H1 (cell line): ENCODE measurements at regions not wholly inside any gene's neighbourhood (a gene's known extent, or its start where the extent isn't known, plus 50 kb on each side); places are given as distances from the start of the nearest gene placed in this dataset.
A peak's percentile ranks its signal among the peaks of the same experiment; 100 is the strongest.

Source experiments
- CTCF ChIA-PET: fragments of 300-600 bp; sonication (Branson Sonifier 250); formaldehyde crosslinking; loops from one replicate; lab custom pipeline; 2021; ENCODE audit not compliant: partially characterized antibody; lab: Charles Lee
- POLR2A ChIA-PET: fragments of 300-600 bp; sonication (Branson Sonifier 250); formaldehyde crosslinking; loops from one replicate; lab custom pipeline; 2021; ENCODE audit warnings: inconsistent platforms; ENCODE audit not compliant: partially characterized antibody; lab: Charles Lee
- DNase-seq, 2 experiments: peaks; one replicate each; pipeline versions ENCODE4 v3.0.0 to v3.0.0-alpha.2; 2010 to 2022; ENCODE audit warnings: low spot score in 2 of 2, low read depth in 1 of 2, mixed read lengths in 1 of 2
- FAIRE-seq: peaks from 2 replicates; lab custom pipeline; 2011; peaks lifted over from hg19 to GRCh38; lab: Jason Lieb, UNC
- H2AFZ ChIP-seq: 2 replicates; pipeline ENCODE4 v1.8.1; 2012; ENCODE audit warnings: low read length, inconsistent platforms
- H2AK5ac ChIP-seq: 2 replicates; pipeline ENCODE4 v1.6.1; 2013; ENCODE audit warnings: low read depth, low read length
- H2BK120ac ChIP-seq: replicated peaks from 2 replicates; pipeline ENCODE3; 2013; ENCODE audit warnings: low read depth, low read length, inconsistent platforms
- H2BK12ac ChIP-seq: 2 replicates; pipeline ENCODE4 v1.6.1; 2013; ENCODE audit warnings: low read depth, low read length
- H2BK15ac ChIP-seq: 2 replicates; pipeline ENCODE4 v1.6.1; 2013; ENCODE audit warnings: low read length
- H2BK20ac ChIP-seq: 2 replicates; pipeline ENCODE4 v1.6.1; 2013; ENCODE audit warnings: low read length
- H2BK5ac ChIP-seq: 2 replicates; pipeline ENCODE4 v1.6.1; 2013; ENCODE audit warnings: low read depth, low read length
- H3K14ac ChIP-seq: 2 replicates; pipeline ENCODE4 v1.6.1; 2013; ENCODE audit warnings: inconsistent platforms; ENCODE audit not compliant: insufficient read length
- H3K18ac ChIP-seq: 2 replicates; pipeline ENCODE4 v1.6.1; 2013; ENCODE audit warnings: low read length; ENCODE audit errors: extremely low read depth
- H3K23ac ChIP-seq: 2 replicates; pipeline ENCODE4 v1.6.1; 2013; ENCODE audit warnings: inconsistent platforms; ENCODE audit not compliant: insufficient read length
- H3K23me2 ChIP-seq: 2 replicates; pipeline ENCODE4 v1.6.1; 2013; ENCODE audit warnings: low read depth, low read length
- H3K27ac ChIP-seq: 2 replicates; pipeline ENCODE4 v1.6.1; 2011; ENCODE audit warnings: low read depth, low read length, inconsistent platforms
- H3K27me3 ChIP-seq, 4 experiments: replicated peaks in 1 of 4; 1 replicate in 1 of 4; 2 replicates in 3 of 4; pipeline versions ENCODE4 v1.6.1 to v1.8.1; 2011 to 2013; ENCODE audit warnings: low read length in 3 of 4, mild to moderate bottlenecking in 3 of 4, inconsistent platforms in 2 of 4, mixed read lengths in 2 of 4, moderate library complexity in 1 of 4; ENCODE audit not compliant: control insufficient read depth in 3 of 4, insufficient read depth in 3 of 4; ENCODE audit errors: extremely low read depth in 1 of 4
- H3K36me3 ChIP-seq, 4 experiments: 2 replicates each; pipeline versions ENCODE4 v1.6.1 to v1.8.1; 2011 to 2013; ENCODE audit warnings: mild to moderate bottlenecking in 4 of 4, low read length in 3 of 4, moderate library complexity in 2 of 4, control low read depth in 1 of 4, inconsistent platforms in 1 of 4; ENCODE audit not compliant: insufficient read depth in 4 of 4, control insufficient read depth in 2 of 4
- H3K4ac ChIP-seq: replicated peaks from 2 replicates; pipeline ENCODE3; 2013; ENCODE audit warnings: low read length, low read depth, mixed read lengths, inconsistent platforms; ENCODE audit not compliant: insufficient read length
- H3K4me1 ChIP-seq, 4 experiments: replicated peaks in 1 of 4; 1 replicate in 1 of 4; 2 replicates in 3 of 4; pipeline versions ENCODE4 v1.6.1 to v1.8.1; 2011 to 2013; ENCODE audit warnings: low read length in 3 of 4, inconsistent platforms in 2 of 4, mixed read lengths in 1 of 4; ENCODE audit not compliant: insufficient read depth in 4 of 4, control insufficient read depth in 3 of 4
- H3K4me2 ChIP-seq, 2 experiments: 2 replicates each; pipeline versions ENCODE4 v1.6.1 to v1.8.1; 2011 to 2013; ENCODE audit warnings: low read depth in 2 of 2, low read length in 2 of 2, control low read depth in 1 of 2, inconsistent platforms in 1 of 2, mild to moderate bottlenecking in 1 of 2; ENCODE audit not compliant: insufficient read depth in 1 of 2
- H3K4me3 ChIP-seq, 4 experiments: fragments of 200-600, 300-600 bp in 1 of 4; sonication (generic), shearing (Covaris generic), sonication (Bioruptor Twin) in 1 of 4; 2 replicates each; pipeline versions ENCODE4 v1.5.1 to v1.8.1; 2011 to 2016; ENCODE audit warnings: low read length in 4 of 4, low read depth in 3 of 4, control low read depth in 2 of 4, inconsistent platforms in 2 of 4, mild to moderate bottlenecking in 2 of 4, mixed read lengths in 1 of 4, moderate library complexity in 1 of 4; ENCODE audit not compliant: insufficient read depth in 2 of 4; ENCODE audit errors: extremely low read depth in 1 of 4
- H3K56ac ChIP-seq: replicated peaks from 2 replicates; pipeline ENCODE3; 2013; ENCODE audit warnings: low read depth, mild to moderate bottlenecking, mixed read lengths, low read length, inconsistent platforms; ENCODE audit not compliant: insufficient read length
- H3K79me1 ChIP-seq: 2 replicates; pipeline ENCODE4 v1.6.1; 2013; ENCODE audit warnings: low read depth, low read length, control low read depth
- H3K79me2 ChIP-seq, 2 experiments: 2 replicates each; pipeline versions ENCODE4 v1.6.1 to v1.8.1; 2012 to 2013; ENCODE audit warnings: low read length in 2 of 2, mild to moderate bottlenecking in 2 of 2, inconsistent platforms in 1 of 2; ENCODE audit not compliant: insufficient read depth in 2 of 2, control insufficient read depth in 1 of 2
- H3K9ac ChIP-seq, 4 experiments: replicated peaks in 1 of 4; 1 replicate in 1 of 4; 2 replicates in 3 of 4; pipeline versions ENCODE4 v1.6.1 to v1.8.1; 2011 to 2013; ENCODE audit warnings: low read depth in 3 of 4, low read length in 3 of 4, control low read depth in 2 of 4, mild to moderate bottlenecking in 2 of 4, moderate library complexity in 2 of 4, inconsistent platforms in 1 of 4; ENCODE audit errors: extremely low read depth in 1 of 4
- H3K9me3 ChIP-seq, 2 experiments: 2 replicates each; pipeline versions ENCODE4 v1.6.1 to v1.8.1; 2012 to 2013; ENCODE audit warnings: mild to moderate bottlenecking in 2 of 2, moderate library complexity in 2 of 2, control low read depth in 1 of 2, inconsistent platforms in 1 of 2, low read depth in 1 of 2, low read length in 1 of 2, mixed read lengths in 1 of 2; ENCODE audit not compliant: insufficient read depth in 2 of 2
- H4K20me1 ChIP-seq, 2 experiments: replicated peaks in 1 of 2; 2 replicates each; pipeline versions ENCODE3 to v1.8.1; 2011 to 2013; ENCODE audit warnings: inconsistent platforms in 2 of 2, low read length in 2 of 2, mild to moderate bottlenecking in 1 of 2; ENCODE audit not compliant: insufficient read depth in 2 of 2, control insufficient read depth in 1 of 2
- H4K5ac ChIP-seq: 2 replicates; pipeline ENCODE4 v1.6.1; 2013; ENCODE audit warnings: low read length, low read depth, mixed read lengths, inconsistent platforms; ENCODE audit not compliant: insufficient read length
- H4K8ac ChIP-seq: 2 replicates; pipeline ENCODE4 v1.8.0; 2013; ENCODE audit warnings: mild to moderate bottlenecking, moderate library complexity, low read length, inconsistent platforms; ENCODE audit not compliant: insufficient read depth; ENCODE audit errors: extremely low read depth
- H4K91ac ChIP-seq: replicated peaks from 2 replicates; pipeline ENCODE3; 2013; ENCODE audit warnings: low read length, mixed read lengths, inconsistent platforms; ENCODE audit not compliant: insufficient read length
- ATF2 ChIP-seq: IDR thresholded peaks from 2 replicates; pipeline ENCODE4 v1.6.1; 2012; ENCODE audit warnings: low read length, inconsistent platforms
- CTCF ChIP-seq, 3 experiments: IDR thresholded peaks; 1 replicate in 2 of 3; 2 replicates in 1 of 3; pipeline versions ENCODE4 v1.5.1 to v1.6.1; 2011; ENCODE audit warnings: low read length in 3 of 3, mild to moderate bottlenecking in 3 of 3, inconsistent platforms in 2 of 3, low read depth in 1 of 3, moderate library complexity in 1 of 3; ENCODE audit not compliant: insufficient read depth in 1 of 3; ENCODE audit errors: control extremely low read depth in 1 of 3
- KDM1A ChIP-seq: fragments of 200-600, 300-600 bp; sonication (generic); IDR thresholded peaks from 2 replicates; pipeline ENCODE4 v1.7.1; 2016; ENCODE audit warnings: mild to moderate bottlenecking, low read length, borderline replicate concordance
- MAFK ChIP-seq: IDR thresholded peaks from 2 replicates; pipeline ENCODE4 v1.6.1; 2012; ENCODE audit warnings: low read depth, mild to moderate bottlenecking, improper control_type of control experiment, low read length
- RBBP5 ChIP-seq: IDR thresholded peaks from 2 replicates; pipeline ENCODE4 v1.7.1; 2012; ENCODE audit warnings: low read depth, mild to moderate bottlenecking, inconsistent platforms, low read length, moderate library complexity, borderline replicate concordance
- RFX5 ChIP-seq: IDR thresholded peaks from 2 replicates; pipeline ENCODE4 v1.6.1; 2011; ENCODE audit warnings: low read depth, low read length, improper control_type of control experiment, borderline replicate concordance
- TCF12 ChIP-seq: IDR thresholded peaks from 2 replicates; pipeline ENCODE4 v1.6.1; 2011; ENCODE audit warnings: low read depth, mild to moderate bottlenecking, low read length
- USF2 ChIP-seq: IDR thresholded peaks from 2 replicates; pipeline ENCODE4 v1.6.1; 2011; ENCODE audit warnings: low read length, improper control_type of control experiment
- whole genome bisulfite sequencing, 2 experiments: shearing (Covaris generic) in 1 of 2; methylation state at CpG; one replicate each; pipeline versions ENCODE4 v1.1.6 to v1.1.7; 2013 to 2015; ENCODE audit warnings: low lambda C conversion rate in 2 of 2, mixed read lengths in 2 of 2, inconsistent platforms in 1 of 2, low coverage in 1 of 2, missing lambda C conversion rate in 1 of 2; ENCODE audit not compliant: insufficient replicate concordance in 2 of 2, insufficient coverage in 1 of 2, insufficient read length in 1 of 2; ENCODE audit errors: extremely low coverage in 1 of 2, missing lambda C conversion rate in 1 of 2; 5-methylcytosine and 5-hydroxymethylcytosine counted together

GRCh38 chr6:28734443-28734959 is 189.3 kb downstream of the TRIM27 start:
- POLR2A ChIA-PET, result interaction anchor here (1.0 kb wide), 1 partner anchor 14 kb away, joined by 3 read pairs; no protein-coding TSS in a partner anchor
- TF ChIP-seq TCF12 (no peak), CTCF (IDR thresholded peaks at IDR 0.05; ENCODE audit: control extremely low read depth in 1 of 3, insufficient read depth in 1 of 3, low read depth in 1 of 3, low read length in 3 of 3) (no peak), USF2 (no peak), ATF2 (no peak), RFX5 (no peak), MAFK (no peak), RBBP5 (no peak), KDM1A (no peak)

More at GRCh38 chr6:28734443-28734959, 189.3 kb downstream of the TRIM27 start:
- peaks cover 0 to 3% (median 2%) of the 10 kb centered on the region in 4 experiments; a peak in 2 of 7 replicates for H3K4me1 ChIP-seq
- H2BK120ac ChIP-seq, result no peak overlapping the region
- no peaks in the 10 kb centered on the region for H3K79me2 ChIP-seq
- no peak overlapping the region for H3K14ac ChIP-seq
- H3K56ac ChIP-seq, result no peak overlapping the region
- peaks cover 0 to 44% (median 30%) of the 10 kb centered on the region in 4 experiments; a peak in 6 of 7 replicates for H3K27me3 ChIP-seq
- H3K36me3 ChIP-seq, result no peaks in the 10 kb centered on the region
- H4K8ac ChIP-seq, result no peak overlapping the region
- no peaks in the 10 kb centered on the region for H3K79me1 ChIP-seq
- H3K4me3 ChIP-seq, result no peak overlapping the region
- H2AFZ ChIP-seq, result no peak overlapping the region
- DNase-seq, result no peak
- H2BK15ac ChIP-seq, result no peak overlapping the region
- 92% methylated on average over 10 of the region's 15 CpGs; no CpG with 5 or more reads in 1 of the 2 experiments for WGBS, 2 experiments
- no peak overlapping the region for H3K9ac ChIP-seq
- no peak overlapping the region for H3K18ac ChIP-seq
- H4K91ac ChIP-seq, result no peak overlapping the region
- no peaks in the 10 kb centered on the region for H4K20me1 ChIP-seq
- no peak overlapping the region for H3K27ac ChIP-seq
- H3K9me3 ChIP-seq, result no peaks in the 10 kb centered on the region
- peaks cover 16% of the 10 kb centered on the region for H3K23me2 ChIP-seq
- H4K5ac ChIP-seq, result no peak overlapping the region
- H3K4me2 ChIP-seq, result peak overlapping the region in 1 of 2 experiments; percentile 72; a peak in 1 of 4 replicates
- no peak overlapping the region for H3K4ac ChIP-seq
- no peak overlapping the region for H2AK5ac ChIP-seq
- no peak for FAIRE-seq
- no peak overlapping the region for H2BK5ac ChIP-seq
- H2BK20ac ChIP-seq, result no peak overlapping the region
- CTCF ChIA-PET, result interaction anchor here (1.5 kb wide), 1 partner anchor 9 kb away, joined by 4 read pairs; no protein-coding TSS in a partner anchor
- H2BK12ac ChIP-seq, result no peak overlapping the region
- no peak overlapping the region for H3K23ac ChIP-seq
